Endothelial cell of umbilical vein (primary cell): ENCODE measurements at regions not wholly inside any gene's neighbourhood (a gene's known extent, or its start where the extent isn't known, plus 50 kb on each side); places are given as distances from the start of the nearest gene placed in this dataset.

Source experiments
- BruUV-seq: library from RNA; stranded (reverse); fragments of 400-500 nt; replicated peaks from 2 replicates; lab custom pipeline; 2021; lab: Mats Ljungman, UMichigan
- CTCF ChIA-PET: fragments of 300-600, 350-600 bp; sonication (Branson Sonifier 250); formaldehyde crosslinking; loops from one replicate; lab custom pipeline; 2021; ENCODE audit warnings: antibody characterized with exemption, inconsistent platforms; lab: Charles Lee
- POLR2A ChIA-PET: fragments of 300-600, 350-600 bp; sonication (Branson Sonifier 250); formaldehyde crosslinking; loops from one replicate; lab custom pipeline; 2021; ENCODE audit warnings: antibody characterized with exemption, inconsistent platforms; lab: Charles Lee
- DNase-seq: peaks from one replicate; pipeline ENCODE4 v3.0.0-alpha.2; 2011; ENCODE audit warnings: low read depth, low spot score
- FAIRE-seq: peaks from 2 replicates; lab custom pipeline; 2011; peaks lifted over from hg19 to GRCh38; lab: Jason Lieb, UNC
- H2AFZ ChIP-seq: 2 replicates; pipeline ENCODE4 v1.6.0; 2012; ENCODE audit warnings: low read depth, low read length, control low read depth, inconsistent platforms
- H3K27ac ChIP-seq: 2 replicates; pipeline ENCODE4 v1.5.1; 2011; ENCODE audit warnings: low read depth, mild to moderate bottlenecking, control low read depth, low read length, moderate library complexity; ENCODE audit not compliant: insufficient read depth
- H3K27me3 ChIP-seq, 2 experiments: 2 replicates each; pipeline versions ENCODE4 v1.6.0 to v1.6.1; 2011; ENCODE audit warnings: low read length in 2 of 2, mixed read lengths in 1 of 2; ENCODE audit not compliant: control insufficient read depth in 2 of 2, insufficient read depth in 2 of 2
- H3K36me3 ChIP-seq, 2 experiments: 2 replicates in 1 of 2; 3 replicates in 1 of 2; pipeline ENCODE4 v1.5.1; 2011; ENCODE audit warnings: low read length in 2 of 2, mild to moderate bottlenecking in 1 of 2, moderate library complexity in 1 of 2; ENCODE audit not compliant: control insufficient read depth in 2 of 2, insufficient read depth in 2 of 2; ENCODE audit errors: extremely low read depth in 1 of 2
- H3K4me1 ChIP-seq: 3 replicates; pipeline ENCODE4 v1.5.1; 2011; ENCODE audit warnings: mild to moderate bottlenecking, low read length; ENCODE audit not compliant: control insufficient read depth, insufficient read depth; ENCODE audit errors: extremely low read depth
- H3K4me2 ChIP-seq: 2 replicates; pipeline ENCODE4 v1.6.1; 2011; ENCODE audit warnings: low read length, control low read depth, mixed read lengths; ENCODE audit not compliant: insufficient read depth
- H3K4me3 ChIP-seq, 3 experiments: fragments of 200-600 bp in 1 of 3; sonication (generic), shearing (Covaris generic) in 1 of 3; replicated peaks in 1 of 3; 2 replicates each; pipeline ENCODE4 v1.5.1; 2011 to 2016; ENCODE audit warnings: control low read depth in 3 of 3, low read length in 3 of 3, mild to moderate bottlenecking in 2 of 3, inconsistent platforms in 1 of 3, low read depth in 1 of 3, moderate library complexity in 1 of 3; ENCODE audit not compliant: insufficient read depth in 1 of 3
- H3K79me2 ChIP-seq: 2 replicates; pipeline ENCODE4 v1.6.0; 2012; ENCODE audit warnings: low read length, inconsistent platforms; ENCODE audit not compliant: control insufficient read depth, insufficient read depth
- H3K9ac ChIP-seq: replicated peaks from 2 replicates; pipeline ENCODE3; 2011; ENCODE audit warnings: low read length, control low read depth; ENCODE audit not compliant: insufficient read depth; ENCODE audit errors: extremely low read depth
- H3K9me1 ChIP-seq: replicated peaks from 3 replicates; pipeline ENCODE4 v1.6.0; 2011; ENCODE audit warnings: mild to moderate bottlenecking, low read length; ENCODE audit not compliant: control insufficient read depth, insufficient read depth; ENCODE audit errors: extremely low read depth
- H3K9me3 ChIP-seq: replicated peaks from 2 replicates; pipeline ENCODE4 v1.5.1; 2012; ENCODE audit warnings: low read length, inconsistent platforms; ENCODE audit not compliant: control insufficient read depth, insufficient read depth
- H4K20me1 ChIP-seq: replicated peaks from 2 replicates; pipeline ENCODE3; 2011; ENCODE audit warnings: mild to moderate bottlenecking, low read length; ENCODE audit not compliant: control insufficient read depth, insufficient read depth; ENCODE audit errors: extremely low read depth
- CTCF ChIP-seq, 2 donors: IDR thresholded peaks; 1 replicate in 1 of 2; 2 replicates in 1 of 2; pipeline ENCODE4 v1.5.1; 2011; ENCODE audit warnings: low read length in 2 of 2, mild to moderate bottlenecking in 2 of 2, moderate library complexity in 2 of 2, control low read depth in 1 of 2, inconsistent platforms in 1 of 2, low read depth in 1 of 2; ENCODE audit not compliant: insufficient read depth in 1 of 2; ENCODE audit errors: extremely low read depth in 1 of 2
- EZH2 ChIP-seq: IDR thresholded peaks from 2 replicates; pipeline ENCODE4 v1.6.1; 2012; ENCODE audit warnings: borderline replicate concordance, low read depth, mild to moderate bottlenecking, moderate library complexity, low read length, inconsistent platforms; ENCODE audit not compliant: severe bottlenecking
- FOS ChIP-seq: IDR thresholded peaks from 2 replicates; pipeline ENCODE4 v1.6.1; 2011; ENCODE audit warnings: mild to moderate bottlenecking, low read length, moderate library complexity, borderline replicate concordance; ENCODE audit not compliant: insufficient read depth
- GATA2 ChIP-seq: IDR thresholded peaks from 2 replicates; pipeline ENCODE4 v1.7.0; 2011; ENCODE audit warnings: low read depth, mild to moderate bottlenecking, moderate library complexity, mixed read lengths, low read length; ENCODE audit not compliant: insufficient read length, insufficient read depth
- JUN ChIP-seq: IDR thresholded peaks from 2 replicates; pipeline ENCODE4 v1.6.1; 2011; ENCODE audit warnings: borderline replicate concordance, low read depth; ENCODE audit not compliant: insufficient read length, insufficient read depth
- MAX ChIP-seq: IDR thresholded peaks from 2 replicates; pipeline ENCODE4 v1.6.1; 2011; ENCODE audit not compliant: insufficient read depth, insufficient read length
- MYC ChIP-seq: IDR thresholded peaks from one replicate; pipeline ENCODE4 v1.6.1; 2011; ENCODE audit warnings: mild to moderate bottlenecking, low read depth, low read length
- POLR2A ChIP-seq: IDR thresholded peaks from 2 replicates; pipeline ENCODE4 v1.6.1; 2012; ENCODE audit warnings: low read depth, mild to moderate bottlenecking, control low read depth, low read length
- POLR2AphosphoS5 ChIP-seq: IDR thresholded peaks from 2 replicates; pipeline ENCODE4 v1.6.1; 2012; ENCODE audit warnings: low read depth, mild to moderate bottlenecking, control low read depth, low read length, moderate library complexity; ENCODE audit not compliant: insufficient read depth
- dilution Hi-C: fragments of 300-500 bp; cut with MboI; formaldehyde crosslinking; loops from one replicate; pipeline ENCODE4 v1.15.0; 2019; ENCODE audit warnings: low sequenced_read_pairs; ENCODE audit not compliant: extremely low pct_ligation_motif_present
- intact Hi-C: fragments of 100-400 bp; cut with micrococcal nuclease; formaldehyde crosslinking; loops from one replicate; pipeline ENCODE4 v1.10.0; 2022

- no peaks in the 10 kb centered on the region for H3K27me3 ChIP-seq
- no TSS peak for BruUV-seq
- intact Hi-C loops, result no loop called here
- H3K4me3 ChIP-seq, result no peak overlapping the region
- H3K79me2 ChIP-seq, result no peaks in the 10 kb centered on the region
- H3K4me1 ChIP-seq, result no peaks in the 10 kb centered on the region
- no peak overlapping the region for H2AFZ ChIP-seq
- no peak for FAIRE-seq
- ChIA-PET CTCF (no interaction called here), POLR2A (no interaction called here)
- no peak for DNase-seq
- H3K27ac ChIP-seq, result no peak overlapping the region
- H3K9ac ChIP-seq, result no peak overlapping the region
- dilution Hi-C loops, result no loop called here
- no peaks in the 10 kb centered on the region for H3K9me3 ChIP-seq
- TF ChIP-seq POLR2AphosphoS5, result no peak
- no peak for TF ChIP-seq POLR2A
- no peak for TF ChIP-seq MYC
- no peak for TF ChIP-seq MAX
- TF ChIP-seq EZH2, result no peak
- H3K9me1 ChIP-seq, result no peaks in the 10 kb centered on the region
- H4K20me1 ChIP-seq, result no peaks in the 10 kb centered on the region
- no peaks in the 10 kb centered on the region for H3K36me3 ChIP-seq
- no peak overlapping the region for H3K4me2 ChIP-seq
Measured at GRCh38 chr1:57881639-57882038, 457.8 kb upstream of the DAB1 start.

DNA sequence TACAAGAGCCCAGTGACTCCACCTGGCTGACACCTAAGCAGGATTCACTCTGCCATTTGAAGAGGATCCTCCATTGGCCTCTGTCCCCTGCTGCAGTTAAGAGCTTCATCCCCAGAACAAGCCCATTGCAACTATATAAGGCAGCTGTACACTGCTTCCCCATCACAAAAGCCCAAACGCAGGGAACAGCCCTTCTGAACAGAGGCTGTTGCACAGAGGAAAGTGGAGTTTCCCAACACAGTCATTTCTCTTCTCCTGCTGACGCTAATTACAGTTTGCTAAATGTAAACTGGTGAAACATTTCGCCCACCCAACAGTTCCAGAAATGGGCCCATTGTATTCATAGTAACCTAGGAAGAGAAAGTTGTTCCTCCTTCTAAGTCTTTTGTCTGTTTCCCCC, 455.8 kb upstream of the DAB1 start:
- Histone ChIP-seq H3K27ac (no peak overlapping the region), H3K9me1 (no peaks in the 10 kb centered on the region), H3K27me3 (no peaks in the 10 kb centered on the region), H3K9me3 (no peaks in the 10 kb centered on the region), H3K4me3 (no peak overlapping the region), H3K4me1 (no peaks in the 10 kb centered on the region), H3K4me2 (no peak overlapping the region), H2AFZ (no peak overlapping the region), H4K20me1 (no peaks in the 10 kb centered on the region), H3K36me3 (no peaks in the 10 kb centered on the region), H3K9ac (no peak overlapping the region), H3K79me2 (no peaks in the 10 kb centered on the region)
- FAIRE-seq (no peak), DNase-seq (no peak)
- POLR2A ChIA-PET, result no interaction called here
- TF ChIP-seq CTCF (IDR thresholded peaks at IDR 0.05; ENCODE audit: extremely low read depth in 1 of 2, insufficient read depth in 1 of 2, low read depth in 1 of 2, low read length in 2 of 2) (no peak), POLR2A (no peak), POLR2AphosphoS5 (no peak), EZH2 (no peak), JUN (no peak), MYC (no peak), FOS (no peak), GATA2 (no peak), MAX (no peak)
- BruUV-seq, result no TSS peak
- dilution Hi-C loops (no loop called here), intact Hi-C loops (no loop called here)
- CTCF ChIA-PET, result no interaction called here
